Stimulated activated naive CD8-positive, alpha-beta T cell treated with anti-CD3 and anti-CD28 coated beads, Interleukin-15, Interleukin-2, amounts not matched to agents 100 ng/mL and 50 ng/mL, for 24 hours (primary cell): ENCODE measurements at regions not wholly inside any gene's neighbourhood (a gene's known extent, or its start where the extent isn't known, plus 50 kb on each side); places are given as distances from the start of the nearest gene placed in this dataset.
"Not testable (repeated sequence)": the region's sequence is repeated elsewhere in the genome, so short reads cannot be mapped to it uniquely, and the experiment has no call there.

Source experiments
- H3K27ac Mint-ChIP-seq: one replicate; pipeline ENCODE4 v1.8.0; 2021; ENCODE audit warnings: mild to moderate bottlenecking, mixed read lengths
- H3K27me3 Mint-ChIP-seq: one replicate; pipeline ENCODE4 v1.8.0; 2021; ENCODE audit warnings: mixed read lengths
- H3K36me3 Mint-ChIP-seq: one replicate; pipeline ENCODE4 v1.8.0; 2021; ENCODE audit warnings: low read depth, mixed read lengths
- H3K4me1 Mint-ChIP-seq: one replicate; pipeline ENCODE4 v1.8.0; 2021; ENCODE audit warnings: low read depth, mixed read lengths
- H3K4me3 Mint-ChIP-seq: one replicate; pipeline ENCODE4 v1.8.0; 2021; ENCODE audit warnings: mild to moderate bottlenecking, mixed read lengths
- H3K9me3 Mint-ChIP-seq: one replicate; pipeline ENCODE4 v1.8.0; 2021; ENCODE audit warnings: mixed read lengths

- not testable (repeated sequence) for H3K4me3 Mint-ChIP-seq, H3K36me3 Mint-ChIP-seq, H3K27me3 Mint-ChIP-seq, H3K27ac Mint-ChIP-seq, H3K9me3 Mint-ChIP-seq, H3K4me1 Mint-ChIP-seq
Measured at GRCh38 chr2:34494192-34494591, 895.1 kb upstream of the FAM98A start.

- Mint-ChIP-seq H3K27ac (no peak overlapping the region), H3K36me3 (no peaks in the 10 kb centered on the region), H3K27me3 (no peaks in the 10 kb centered on the region), H3K9me3 (no peaks in the 10 kb centered on the region), H3K4me3 (no peak overlapping the region), H3K4me1 (no peaks in the 10 kb centered on the region)
Measured at GRCh38 chr2:34492561-34493455, 893.7 kb upstream of the FAM98A start.

- Mint-ChIP-seq H3K27ac (no peak overlapping the region), H3K4me3 (no peak overlapping the region), H3K36me3 (no peaks in the 10 kb centered on the region), H3K4me1 (no peaks in the 10 kb centered on the region), H3K9me3 (no peaks in the 10 kb centered on the region), H3K27me3 (no peaks in the 10 kb centered on the region)
Measured at GRCh38 chr2:34486965-34487364, 887.9 kb upstream of the FAM98A start.

- Mint-ChIP-seq H3K4me1 (no peaks in the 10 kb centered on the region), H3K4me3 (no peak overlapping the region), H3K27me3 (no peaks in the 10 kb centered on the region), H3K9me3 (no peaks in the 10 kb centered on the region), H3K27ac (no peak overlapping the region), H3K36me3 (no peaks in the 10 kb centered on the region)
Measured at GRCh38 chr2:34481542-34481941, 882.4 kb upstream of the FAM98A start.

- H3K4me3 Mint-ChIP-seq, result no peak overlapping the region
- H3K27me3 Mint-ChIP-seq, result no peaks in the 10 kb centered on the region
- H3K9me3 Mint-ChIP-seq, result no peaks in the 10 kb centered on the region
- no peaks in the 10 kb centered on the region for H3K36me3 Mint-ChIP-seq
- no peak overlapping the region for H3K27ac Mint-ChIP-seq
- no peaks in the 10 kb centered on the region for H3K4me1 Mint-ChIP-seq
Measured at GRCh38 chr2:34480366-34480765, 881.3 kb upstream of the FAM98A start.

GRCh38 chr2:34475156-34475555 lies 876.1 kb upstream of the FAM98A start:
- no peaks in the 10 kb centered on the region for H3K4me1 Mint-ChIP-seq
- H3K27ac Mint-ChIP-seq, result no peak overlapping the region
- no peaks in the 10 kb centered on the region for H3K36me3 Mint-ChIP-seq
- no peak overlapping the region for H3K4me3 Mint-ChIP-seq
- H3K9me3 Mint-ChIP-seq, result no peaks in the 10 kb centered on the region
- no peaks in the 10 kb centered on the region for H3K27me3 Mint-ChIP-seq

- peaks cover 1% of the 10 kb centered on the region for H3K9me3 Mint-ChIP-seq
- H3K36me3 Mint-ChIP-seq, result no peaks in the 10 kb centered on the region
- H3K27ac Mint-ChIP-seq, result no peak overlapping the region
- H3K4me1 Mint-ChIP-seq, result no peaks in the 10 kb centered on the region
- H3K4me3 Mint-ChIP-seq, result no peak overlapping the region
- no peaks in the 10 kb centered on the region for H3K27me3 Mint-ChIP-seq
Measured at GRCh38 chr2:34474646-34475045, 875.5 kb upstream of the FAM98A start.

- no peak overlapping the region for H3K4me3 Mint-ChIP-seq
- H3K9me3 Mint-ChIP-seq, result peaks cover 10% of the 10 kb centered on the region
- H3K27ac Mint-ChIP-seq, result no peak overlapping the region
- no peaks in the 10 kb centered on the region for H3K27me3 Mint-ChIP-seq
- no peaks in the 10 kb centered on the region for H3K4me1 Mint-ChIP-seq
- no peaks in the 10 kb centered on the region for H3K36me3 Mint-ChIP-seq
Measured at GRCh38 chr2:34447097-34447496, 848.0 kb upstream of the FAM98A start.

- no peak overlapping the region for H3K4me3 Mint-ChIP-seq
- H3K27ac Mint-ChIP-seq, result no peak overlapping the region
- H3K4me1 Mint-ChIP-seq, result no peaks in the 10 kb centered on the region
- H3K9me3 Mint-ChIP-seq, result peaks cover 3% of the 10 kb centered on the region
- H3K27me3 Mint-ChIP-seq, result no peaks in the 10 kb centered on the region
- H3K36me3 Mint-ChIP-seq, result no peaks in the 10 kb centered on the region
Measured at GRCh38 chr2:34423301-34423700, 824.2 kb upstream of the FAM98A start.

GRCh38 chr2:34419856-34420255 lies 820.8 kb upstream of the FAM98A start:
- Mint-ChIP-seq H3K4me3 (no peak overlapping the region), H3K36me3 (no peaks in the 10 kb centered on the region), H3K27me3 (no peaks in the 10 kb centered on the region), H3K4me1 (no peaks in the 10 kb centered on the region), H3K9me3 (peaks cover 12% of the 10 kb centered on the region), H3K27ac (no peak overlapping the region)

- H3K9me3 Mint-ChIP-seq, result peaks cover 12% of the 10 kb centered on the region
- no peak overlapping the region for H3K4me3 Mint-ChIP-seq
- H3K4me1 Mint-ChIP-seq, result no peaks in the 10 kb centered on the region
- H3K27ac Mint-ChIP-seq, result no peak overlapping the region
- H3K27me3 Mint-ChIP-seq, result no peaks in the 10 kb centered on the region
- H3K36me3 Mint-ChIP-seq, result no peaks in the 10 kb centered on the region
Measured at GRCh38 chr2:34416856-34417255, 817.8 kb upstream of the FAM98A start.

GRCh38 chr2:34414856-34415255 lies 815.8 kb upstream of the FAM98A start:
- no peaks in the 10 kb centered on the region for H3K27me3 Mint-ChIP-seq
- no peak overlapping the region for H3K4me3 Mint-ChIP-seq
- no peak overlapping the region for H3K27ac Mint-ChIP-seq
- H3K36me3 Mint-ChIP-seq, result no peaks in the 10 kb centered on the region
- no peaks in the 10 kb centered on the region for H3K4me1 Mint-ChIP-seq
- H3K9me3 Mint-ChIP-seq, result peaks cover 12% of the 10 kb centered on the region

GRCh38 chr2:34408100-34408499 lies 809.0 kb upstream of the FAM98A start:
- Mint-ChIP-seq H3K27me3 (no peaks in the 10 kb centered on the region), H3K9me3 (peaks cover 3% of the 10 kb centered on the region), H3K4me3 (no peak overlapping the region), H3K4me1 (no peaks in the 10 kb centered on the region), H3K36me3 (no peaks in the 10 kb centered on the region), H3K27ac (no peak overlapping the region)

- H3K4me1 Mint-ChIP-seq, result no peaks in the 10 kb centered on the region
- no peaks in the 10 kb centered on the region for H3K27me3 Mint-ChIP-seq
- no peak overlapping the region for H3K4me3 Mint-ChIP-seq
- peaks cover 3% of the 10 kb centered on the region for H3K9me3 Mint-ChIP-seq
- H3K36me3 Mint-ChIP-seq, result no peaks in the 10 kb centered on the region
- H3K27ac Mint-ChIP-seq, result no peak overlapping the region
Measured at GRCh38 chr2:34403512-34403911, 804.4 kb upstream of the FAM98A start.

- Mint-ChIP-seq H3K27me3 (no peaks in the 10 kb centered on the region), H3K36me3 (no peaks in the 10 kb centered on the region), H3K4me3 (no peak overlapping the region), H3K4me1 (no peaks in the 10 kb centered on the region), H3K9me3 (no peaks in the 10 kb centered on the region), H3K27ac (no peak overlapping the region)
Measured at GRCh38 chr2:34402376-34402775, 803.3 kb upstream of the FAM98A start.

GRCh38 chr2:34401186-34401585 lies 802.1 kb upstream of the FAM98A start:
- Mint-ChIP-seq H3K9me3 (no peaks in the 10 kb centered on the region), H3K27me3 (no peaks in the 10 kb centered on the region), H3K4me3 (no peak overlapping the region), H3K36me3 (no peaks in the 10 kb centered on the region), H3K27ac (no peak overlapping the region), H3K4me1 (no peaks in the 10 kb centered on the region)
